IPS-20b (cell line): ENCODE measurements at regions not wholly inside any gene's neighbourhood (a gene's known extent, or its start where the extent isn't known, plus 50 kb on each side); places are given as distances from the start of the nearest gene placed in this dataset.

Source experiments
- H3K27ac ChIP-seq: one replicate; pipeline ENCODE4 v1.5.1; 2013; ENCODE audit warnings: low read length
- H3K27me3 ChIP-seq: 2 replicates; pipeline ENCODE4 v1.6.1; 2013; ENCODE audit warnings: mild to moderate bottlenecking, low read length, inconsistent platforms; ENCODE audit not compliant: insufficient read depth
- H3K36me3 ChIP-seq: 2 replicates; pipeline ENCODE4 v1.6.1; 2013; ENCODE audit warnings: low read depth, mild to moderate bottlenecking, inconsistent platforms, low read length, moderate library complexity; ENCODE audit not compliant: insufficient read depth
- H3K4me1 ChIP-seq: 2 replicates; pipeline ENCODE4 v1.6.1; 2013; ENCODE audit warnings: mild to moderate bottlenecking, control low read depth, inconsistent platforms, low read length, moderate library complexity; ENCODE audit not compliant: insufficient read depth
- H3K4me3 ChIP-seq: 2 replicates; pipeline ENCODE4 v1.5.1; 2013; ENCODE audit warnings: mild to moderate bottlenecking, low read length, inconsistent platforms
- H3K9ac ChIP-seq: 2 replicates; pipeline ENCODE4 v1.6.1; 2013; ENCODE audit warnings: low read depth, mild to moderate bottlenecking, inconsistent platforms, low read length, moderate library complexity
- H3K9me3 ChIP-seq: 2 replicates; pipeline ENCODE4 v1.6.1; 2013; ENCODE audit warnings: mild to moderate bottlenecking, low read depth, low read length, inconsistent platforms; ENCODE audit not compliant: insufficient read depth

DNA sequence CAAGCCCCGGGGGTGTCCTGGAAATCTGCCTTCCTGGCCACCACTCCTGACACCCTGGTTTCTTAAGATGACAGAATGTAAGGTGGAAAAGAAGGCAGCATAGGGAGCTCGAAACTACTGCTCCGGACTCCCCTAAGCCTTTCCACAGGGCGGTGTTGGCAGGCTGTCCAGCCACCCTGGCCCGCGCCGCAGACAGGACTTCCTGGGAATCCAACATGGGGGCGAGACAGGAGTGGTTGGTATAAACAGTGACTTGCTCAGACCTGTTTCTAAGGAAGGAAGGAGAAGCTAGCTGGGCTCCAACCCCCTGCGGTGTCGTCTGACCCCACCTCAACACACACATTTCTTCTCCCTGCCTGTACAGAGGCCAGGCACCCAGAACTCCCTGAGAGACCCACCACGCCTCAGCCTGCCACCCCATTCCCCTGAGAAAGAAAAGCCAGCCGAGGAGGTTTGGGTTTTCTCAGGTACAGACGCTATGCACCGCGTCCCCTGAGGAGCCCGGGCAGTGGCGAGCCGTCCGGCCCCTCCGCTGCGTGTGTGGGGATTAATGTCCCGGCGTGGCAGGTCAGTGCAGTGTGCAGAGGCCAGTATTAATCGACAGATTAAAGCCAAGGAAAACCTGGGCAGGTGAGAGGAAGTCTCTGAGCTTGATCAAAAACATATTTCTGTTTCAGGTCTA is 349.6 kb upstream of the MKI67 start:
- Histone ChIP-seq H3K4me1 (no peaks in the 10 kb centered on the region), H3K36me3 (no peaks in the 10 kb centered on the region), H3K27me3 (no peaks in the 10 kb centered on the region), H3K27ac (no peak overlapping the region), H3K9ac (no peak overlapping the region), H3K4me3 (no peak overlapping the region), H3K9me3 (no peaks in the 10 kb centered on the region)

DNA sequence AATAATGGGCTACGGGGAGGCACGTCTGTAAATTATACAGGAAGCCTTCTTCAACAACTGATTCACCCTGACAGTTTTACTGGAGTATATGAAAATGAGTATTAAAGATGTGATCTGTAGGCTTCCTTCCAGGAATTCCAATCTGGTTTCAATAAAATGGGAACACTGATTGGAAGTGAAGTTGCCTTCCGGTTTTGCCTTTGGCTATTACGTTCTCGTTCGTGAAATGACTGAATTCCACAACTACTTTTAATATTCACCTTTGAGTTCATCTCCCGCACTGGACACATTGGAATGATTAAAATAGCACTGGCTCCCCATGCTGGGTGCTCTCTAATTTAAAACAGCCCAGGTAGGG is 350.1 kb upstream of the MKI67 start:
- H3K9me3 ChIP-seq: no peaks in the 10 kb centered on the region
- H3K36me3 ChIP-seq: no peaks in the 10 kb centered on the region
- H3K4me3 ChIP-seq: no peak overlapping the region
- no peak overlapping the region for H3K9ac ChIP-seq
- no peaks in the 10 kb centered on the region for H3K27me3 ChIP-seq
- H3K27ac ChIP-seq: no peak overlapping the region
- H3K4me1 ChIP-seq: no peaks in the 10 kb centered on the region

- Histone ChIP-seq H3K9me3 (no peaks in the 10 kb centered on the region), H3K36me3 (no peaks in the 10 kb centered on the region), H3K27me3 (no peaks in the 10 kb centered on the region), H3K27ac (no peak overlapping the region), H3K4me3 (no peak overlapping the region), H3K9ac (no peak overlapping the region), H3K4me1 (no peaks in the 10 kb centered on the region)
Observed at GRCh38 chr10:128476845-128477244, 350.6 kb upstream of the MKI67 start.

GRCh38 chr10:128480601-128481000 is 354.4 kb upstream of the MKI67 start:
- Histone ChIP-seq H3K9ac (no peak overlapping the region), H3K4me1 (no peaks in the 10 kb centered on the region; the same call in 1 of the 2 replicates), H3K27me3 (no peaks in the 10 kb centered on the region), H3K9me3 (no peaks in the 10 kb centered on the region), H3K36me3 (no peaks in the 10 kb centered on the region), H3K4me3 (no peak overlapping the region), H3K27ac (no peak overlapping the region)

DNA sequence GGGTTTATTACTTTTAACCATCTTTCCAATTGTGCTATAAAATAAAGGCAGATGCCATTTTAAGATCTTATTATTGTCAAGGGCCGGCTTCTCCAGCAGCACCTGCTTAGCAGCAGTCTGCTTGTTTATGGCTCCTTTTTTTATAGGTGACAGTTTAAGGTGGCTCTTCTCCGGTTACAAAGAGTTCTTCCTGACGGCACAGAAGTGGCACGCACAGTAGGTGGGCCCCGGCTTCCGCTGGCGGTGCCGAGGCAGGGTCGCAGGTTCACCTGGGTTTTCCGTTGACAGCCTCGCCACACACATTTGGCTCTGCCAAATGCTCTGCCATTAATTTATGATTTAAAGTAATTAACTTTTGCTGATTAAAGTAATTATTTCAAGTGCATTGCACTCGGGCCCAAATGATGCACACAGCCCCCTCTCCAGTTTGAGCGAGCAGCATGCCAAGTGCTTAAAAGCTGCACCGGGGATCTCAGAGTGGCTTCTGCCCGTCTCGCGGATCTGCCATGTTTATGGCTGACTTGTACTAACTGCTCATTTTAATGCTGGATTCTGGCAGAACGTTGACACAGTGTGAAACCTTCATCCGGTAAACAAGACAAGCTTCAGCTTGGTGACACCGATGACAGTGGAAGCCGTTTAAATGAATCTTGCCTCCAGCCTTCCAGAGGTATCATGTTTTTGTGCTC is 355.1 kb upstream of the MKI67 start:
- H3K4me3 ChIP-seq: no peak overlapping the region
- no peak overlapping the region for H3K27ac ChIP-seq
- no peak overlapping the region for H3K9ac ChIP-seq
- no peaks in the 10 kb centered on the region for H3K9me3 ChIP-seq
- no peaks in the 10 kb centered on the region; the same call in 1 of the 2 replicates for H3K4me1 ChIP-seq
- H3K36me3 ChIP-seq: no peaks in the 10 kb centered on the region
- no peaks in the 10 kb centered on the region for H3K27me3 ChIP-seq

DNA sequence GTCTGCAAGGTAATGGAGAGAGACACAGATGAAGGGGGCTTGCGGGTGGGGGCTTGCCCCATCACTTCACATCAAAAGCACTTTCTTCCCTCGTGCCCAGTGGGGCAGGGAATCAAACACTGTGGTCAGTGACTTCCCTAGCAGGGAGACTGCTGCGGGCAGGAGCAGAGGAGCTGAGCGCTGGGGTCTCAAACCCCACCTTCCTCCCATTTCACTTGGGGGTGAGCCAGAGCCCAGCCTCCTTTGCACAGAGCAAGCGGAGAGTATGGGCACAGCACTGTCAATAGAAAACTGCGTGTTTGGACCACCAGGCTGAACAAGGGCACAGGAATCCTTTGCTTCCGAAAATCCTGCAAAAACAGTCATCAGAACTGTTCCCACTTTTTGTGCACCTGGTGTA is 355.8 kb upstream of the MKI67 start:
- H3K36me3 ChIP-seq: no peaks in the 10 kb centered on the region
- H3K27me3 ChIP-seq: no peaks in the 10 kb centered on the region
- no peaks in the 10 kb centered on the region for H3K9me3 ChIP-seq
- no peak overlapping the region for H3K4me3 ChIP-seq
- H3K9ac ChIP-seq: no peak overlapping the region
- H3K27ac ChIP-seq: no peak overlapping the region
- no peaks in the 10 kb centered on the region; the same call in 1 of the 2 replicates for H3K4me1 ChIP-seq

DNA sequence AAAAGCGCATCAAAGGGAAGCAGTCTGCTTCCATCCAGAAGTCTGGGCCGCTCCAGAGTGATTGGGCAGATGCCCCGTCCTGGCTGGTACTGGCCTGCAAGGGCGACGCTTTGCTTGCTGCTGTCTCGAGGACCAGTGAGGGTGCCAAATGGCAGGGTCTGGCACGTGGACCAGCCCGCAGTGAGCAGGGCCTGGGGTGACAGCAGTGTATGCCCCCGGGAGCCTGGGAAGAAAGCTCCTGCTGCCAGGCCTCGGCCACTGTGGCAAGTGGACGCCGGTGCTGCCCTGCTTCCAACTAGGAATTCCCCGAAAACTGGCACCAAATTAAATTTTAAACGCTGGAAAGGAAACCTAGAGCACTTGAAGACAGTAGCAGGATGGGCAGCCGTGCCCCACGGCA is 357.0 kb upstream of the MKI67 start:
- no peaks in the 10 kb centered on the region; the same call in 1 of the 2 replicates for H3K4me1 ChIP-seq
- no peak overlapping the region for H3K4me3 ChIP-seq
- H3K9me3 ChIP-seq: no peaks in the 10 kb centered on the region
- no peaks in the 10 kb centered on the region for H3K27me3 ChIP-seq
- no peak overlapping the region for H3K9ac ChIP-seq
- H3K36me3 ChIP-seq: no peaks in the 10 kb centered on the region
- H3K27ac ChIP-seq: no peak overlapping the region

GRCh38 chr10:128484041-128484440 is 357.8 kb upstream of the MKI67 start:
- no peak overlapping the region for H3K9ac ChIP-seq
- H3K9me3 ChIP-seq: no peaks in the 10 kb centered on the region
- H3K36me3 ChIP-seq: no peaks in the 10 kb centered on the region
- H3K4me3 ChIP-seq: no peak overlapping the region
- no peak overlapping the region for H3K27ac ChIP-seq
- no peaks in the 10 kb centered on the region; the same call in 1 of the 2 replicates for H3K4me1 ChIP-seq
- no peaks in the 10 kb centered on the region for H3K27me3 ChIP-seq

GRCh38 chr10:128485701-128486235 is 359.5 kb upstream of the MKI67 start:
- Histone ChIP-seq H3K36me3 (no peaks in the 10 kb centered on the region), H3K27me3 (no peaks in the 10 kb centered on the region), H3K4me1 (no peaks in the 10 kb centered on the region; the same call in 1 of the 2 replicates), H3K9me3 (no peaks in the 10 kb centered on the region), H3K4me3 (no peak overlapping the region), H3K27ac (no peak overlapping the region), H3K9ac (no peak overlapping the region)

GRCh38 chr10:128487517-128487916 is 361.3 kb upstream of the MKI67 start:
- Histone ChIP-seq H3K27ac (no peak overlapping the region), H3K4me1 (no peaks in the 10 kb centered on the region; the same call in 1 of the 2 replicates), H3K9me3 (no peaks in the 10 kb centered on the region)

DNA sequence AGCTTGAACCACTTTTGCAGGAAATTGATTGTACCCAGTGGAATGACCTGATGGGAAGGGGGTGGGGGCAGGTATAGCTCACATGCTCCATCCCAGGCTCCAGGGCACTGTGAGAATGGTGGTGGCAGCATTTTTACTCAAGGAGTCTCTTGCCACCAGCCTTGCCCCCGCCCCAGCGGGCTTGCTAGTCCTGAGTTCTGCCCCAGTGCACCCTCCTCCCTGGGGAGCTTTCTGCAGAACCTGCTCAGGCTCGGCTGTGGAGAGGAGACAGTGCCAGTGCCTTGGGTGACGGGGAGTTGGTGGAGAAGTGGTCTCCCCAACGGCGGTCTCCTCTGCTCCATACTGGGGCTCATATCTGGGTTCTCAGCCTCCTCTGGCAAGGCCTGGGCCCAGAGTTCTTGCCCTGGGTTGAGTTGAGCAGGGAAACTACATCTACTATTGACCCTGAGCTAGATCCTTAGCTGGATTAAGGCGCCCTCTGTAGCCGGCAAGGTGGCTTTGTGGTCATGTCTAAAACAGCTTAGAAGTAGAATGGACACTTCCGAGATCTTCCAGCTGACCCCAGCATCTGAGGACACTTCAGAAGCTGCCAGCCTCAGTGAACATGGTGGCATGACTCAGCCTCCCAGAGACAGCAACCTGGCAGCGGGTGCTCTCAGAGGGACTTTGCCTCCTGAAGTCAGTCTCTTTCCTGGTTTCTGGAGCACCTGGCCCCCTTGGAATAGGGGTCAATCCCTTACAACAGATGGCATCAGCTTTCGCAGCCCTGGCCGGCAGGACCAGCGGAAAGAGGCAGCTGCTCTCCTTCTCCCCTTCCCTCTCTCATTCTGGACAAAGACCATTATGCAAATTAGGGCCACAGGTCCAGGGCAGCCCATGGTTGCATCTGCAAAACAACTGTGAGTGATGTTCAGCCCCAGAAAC is 363.4 kb upstream of the MKI67 start:
- no peaks in the 10 kb centered on the region; the same call in 1 of the 2 replicates for H3K4me1 ChIP-seq
- no peak overlapping the region for H3K9ac ChIP-seq
- no peaks in the 10 kb centered on the region for H3K36me3 ChIP-seq
- H3K9me3 ChIP-seq: no peaks in the 10 kb centered on the region
- no peak overlapping the region for H3K27ac ChIP-seq
- no peak overlapping the region for H3K4me3 ChIP-seq
- H3K27me3 ChIP-seq: no peaks in the 10 kb centered on the region

More at GRCh38 chr10:128487517-128487916, 361.3 kb upstream of the MKI67 start:
- Histone ChIP-seq H3K27me3 (no peaks in the 10 kb centered on the region), H3K4me3 (no peak overlapping the region), H3K9ac (no peak overlapping the region), H3K36me3 (no peaks in the 10 kb centered on the region)
